ENCODE measurements at regions not wholly inside any gene's neighbourhood (a gene's known extent, or its start where the extent isn't known, plus 50 kb on each side); places are given as distances from the start of the nearest gene placed in this dataset.

DNA sequence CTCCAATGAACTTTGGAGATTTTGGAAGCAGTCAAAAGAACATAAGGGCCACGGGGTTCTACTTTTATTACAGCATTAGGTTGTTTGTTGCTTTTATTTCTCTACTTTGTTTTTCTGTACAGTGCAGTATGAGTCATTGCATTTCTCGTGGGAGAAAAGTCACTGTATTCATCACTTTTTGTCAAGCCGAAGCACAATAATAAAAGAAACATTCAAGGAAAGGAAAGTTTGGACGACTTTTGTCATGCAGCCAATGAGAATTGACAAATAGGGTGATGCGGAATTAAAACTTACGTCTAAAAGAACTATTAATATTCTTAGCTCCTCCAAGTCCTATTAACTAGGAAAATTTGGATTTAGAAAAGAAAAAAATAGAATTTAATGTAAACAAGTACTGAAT is 209.9 kb downstream of the TMEM182 start:
- no peak for TF ChIP-seq EP300 (IDR thresholded peaks at IDR 0.05; ENCODE audit: borderline replicate concordance)
- no peak for TF ChIP-seq REST (IDR thresholded peaks at IDR 0.05; ENCODE audit: low read depth)
- no peak for TF ChIP-seq EGR1 (IDR thresholded peaks at IDR 0.05)
- TF ChIP-seq CEBPB (IDR thresholded peaks at IDR 0.05), result no peak
- TF ChIP-seq TCF12 (IDR thresholded peaks at IDR 0.05; ENCODE audit: low read depth), result no peak
- no peak for TF ChIP-seq RAD21 (IDR thresholded peaks at IDR 0.05; ENCODE audit: low read depth)
- no peak for TF ChIP-seq MAX (IDR thresholded peaks at IDR 0.05)
- no peak for TF ChIP-seq TEAD4 (IDR thresholded peaks at IDR 0.05)
- TF ChIP-seq TAF1 (IDR thresholded peaks at IDR 0.05; ENCODE audit: low read depth), result no peak
- no peak for TF ChIP-seq USF1 (IDR thresholded peaks at IDR 0.05)
- TF ChIP-seq YY1 (IDR thresholded peaks at IDR 0.05; ENCODE audit: low read depth), result no peak
- TF ChIP-seq CREB1 (IDR thresholded peaks at IDR 0.05; ENCODE audit: low read depth), result no peak
- TF ChIP-seq ZBTB7A (IDR thresholded peaks at IDR 0.05; ENCODE audit: low read depth), result no peak
- TF ChIP-seq NFIC (IDR thresholded peaks at IDR 0.05), result no peak
